Loucy (cell line): ENCODE measurements at regions not wholly inside any gene's neighbourhood (a gene's known extent, or its start where the extent isn't known, plus 50 kb on each side); places are given as distances from the start of the nearest gene placed in this dataset.

Source experiments
- H2AFZ ChIP-seq: fragments of 200-600 bp; sonication (generic); 2 replicates; pipeline ENCODE4 v1.6.0; 2016; ENCODE audit warnings: antibody characterized with exemption, mild to moderate bottlenecking, low read length, moderate library complexity
- H3F3A ChIP-seq: fragments of 200-600 bp; 2 replicates; pipeline ENCODE4 v1.6.0; 2016; ENCODE audit warnings: antibody characterized with exemption, low read depth, mild to moderate bottlenecking
- H3K27me3 ChIP-seq: fragments of 200-600 bp; sonication (generic); 2 replicates; pipeline ENCODE4 v1.6.1; 2014; ENCODE audit warnings: low read length, mild to moderate bottlenecking; ENCODE audit not compliant: insufficient read depth, poor library complexity, severe bottlenecking
- H3K36me3 ChIP-seq: fragments of 200-600 bp; sonication (generic); 2 replicates; pipeline ENCODE4 v1.6.1; 2016; ENCODE audit warnings: low read length; ENCODE audit not compliant: insufficient read depth
- H3K4me1 ChIP-seq: fragments of 200-600 bp; sonication (generic); 2 replicates; pipeline ENCODE4 v1.5.1; 2014; ENCODE audit warnings: low read length, mild to moderate bottlenecking; ENCODE audit not compliant: insufficient read depth, poor library complexity, severe bottlenecking
- H3K4me2 ChIP-seq: fragments of 200-600 bp; sonication (generic); 2 replicates; pipeline ENCODE4 v1.6.0; 2014; ENCODE audit warnings: antibody characterized with exemption, low read length, low read depth, mild to moderate bottlenecking; ENCODE audit not compliant: poor library complexity, severe bottlenecking
- H3K4me3 ChIP-seq: fragments of 200-600 bp; sonication (generic); 2 replicates; pipeline ENCODE4 v1.5.1; 2014; ENCODE audit warnings: low read length, mild to moderate bottlenecking, mixed read lengths; ENCODE audit not compliant: poor library complexity, severe bottlenecking
- H3K79me2 ChIP-seq: fragments of 200-600 bp; sonication (generic); 2 replicates; pipeline ENCODE4 v1.6.1; 2014; ENCODE audit warnings: low read length; ENCODE audit not compliant: insufficient read depth
- H3K9ac ChIP-seq: fragments of 200-600 bp; sonication (generic); 2 replicates; pipeline ENCODE4 v1.6.0; 2014; ENCODE audit warnings: mild to moderate bottlenecking, low read depth, low read length, moderate library complexity; ENCODE audit not compliant: poor library complexity, severe bottlenecking
- H3K9me2 ChIP-seq: fragments of 200-600 bp; sonication (generic); replicated peaks from 2 replicates; pipeline ENCODE4 v1.6.1; 2016; ENCODE audit warnings: low read depth, low read length, mixed read lengths
- H3K9me3 ChIP-seq: fragments of 200-600 bp; sonication (generic); 2 replicates; pipeline ENCODE4 v1.6.1; 2014; ENCODE audit warnings: mild to moderate bottlenecking, antibody characterized with exemption, low read length, low read depth; ENCODE audit not compliant: insufficient read depth
- H4K20me1 ChIP-seq: fragments of 200-600 bp; sonication (generic); 2 replicates; pipeline ENCODE4 v1.6.0; 2014; ENCODE audit warnings: antibody characterized with exemption, low read length, mild to moderate bottlenecking; ENCODE audit not compliant: insufficient read depth, poor library complexity, severe bottlenecking
- EZH2phosphoT487 ChIP-seq: fragments of 200-600 bp; IDR thresholded peaks from 2 replicates; pipeline ENCODE4 v1.6.1; 2018; ENCODE audit warnings: antibody characterized with exemption, mild to moderate bottlenecking, moderate library complexity, borderline replicate concordance
- TF ChIP-seq, protein P1 (sequence below): fragments of 200-600 bp; sonication (generic); conservative IDR thresholded peaks from 2 replicates; pipeline ENCODE4 v1.5.1; 2014; ENCODE audit warnings: mild to moderate bottlenecking, antibody characterized with exemption, low read length

DNA sequence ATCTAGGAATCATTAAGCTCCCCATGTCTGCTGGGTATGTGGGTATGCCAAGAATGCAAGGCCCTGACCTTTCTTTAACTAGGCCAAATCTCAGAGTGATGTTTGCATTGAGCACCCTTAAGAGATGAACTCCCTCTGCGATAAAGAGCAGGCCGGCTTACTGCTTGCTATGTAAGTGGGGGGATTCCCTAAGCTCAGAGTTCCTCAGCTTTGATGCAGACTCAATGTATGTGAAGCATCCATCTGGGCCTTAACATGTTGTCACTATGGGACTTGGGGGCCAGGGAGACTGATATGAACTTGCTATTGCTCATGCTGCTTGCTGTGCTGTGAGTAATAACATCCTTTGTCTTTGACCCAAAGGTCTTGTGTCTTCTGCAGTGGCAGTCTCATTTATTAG lies 149.7 kb downstream of the C12orf75 start:
- Histone ChIP-seq H3F3A (no peaks in the 10 kb centered on the region), H3K9ac (no peak overlapping the region), H3K9me2 (no peaks in the 10 kb centered on the region), H3K4me3 (no peak overlapping the region), H3K27me3 (no peaks in the 10 kb centered on the region), H3K4me2 (no peak overlapping the region), H3K9me3 (no peaks in the 10 kb centered on the region), H3K79me2 (no peaks in the 10 kb centered on the region), H4K20me1 (no peaks in the 10 kb centered on the region), H3K4me1 (no peaks in the 10 kb centered on the region), H2AFZ (no peak overlapping the region), H3K36me3 (no peaks in the 10 kb centered on the region)
- TF ChIP-seq EZH2phosphoT487: no peak
- TF ChIP-seq, protein P1, sequence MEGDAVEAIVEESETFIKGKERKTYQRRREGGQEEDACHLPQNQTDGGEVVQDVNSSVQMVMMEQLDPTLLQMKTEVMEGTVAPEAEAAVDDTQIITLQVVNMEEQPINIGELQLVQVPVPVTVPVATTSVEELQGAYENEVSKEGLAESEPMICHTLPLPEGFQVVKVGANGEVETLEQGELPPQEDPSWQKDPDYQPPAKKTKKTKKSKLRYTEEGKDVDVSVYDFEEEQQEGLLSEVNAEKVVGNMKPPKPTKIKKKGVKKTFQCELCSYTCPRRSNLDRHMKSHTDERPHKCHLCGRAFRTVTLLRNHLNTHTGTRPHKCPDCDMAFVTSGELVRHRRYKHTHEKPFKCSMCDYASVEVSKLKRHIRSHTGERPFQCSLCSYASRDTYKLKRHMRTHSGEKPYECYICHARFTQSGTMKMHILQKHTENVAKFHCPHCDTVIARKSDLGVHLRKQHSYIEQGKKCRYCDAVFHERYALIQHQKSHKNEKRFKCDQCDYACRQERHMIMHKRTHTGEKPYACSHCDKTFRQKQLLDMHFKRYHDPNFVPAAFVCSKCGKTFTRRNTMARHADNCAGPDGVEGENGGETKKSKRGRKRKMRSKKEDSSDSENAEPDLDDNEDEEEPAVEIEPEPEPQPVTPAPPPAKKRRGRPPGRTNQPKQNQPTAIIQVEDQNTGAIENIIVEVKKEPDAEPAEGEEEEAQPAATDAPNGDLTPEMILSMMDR: no peak

DNA sequence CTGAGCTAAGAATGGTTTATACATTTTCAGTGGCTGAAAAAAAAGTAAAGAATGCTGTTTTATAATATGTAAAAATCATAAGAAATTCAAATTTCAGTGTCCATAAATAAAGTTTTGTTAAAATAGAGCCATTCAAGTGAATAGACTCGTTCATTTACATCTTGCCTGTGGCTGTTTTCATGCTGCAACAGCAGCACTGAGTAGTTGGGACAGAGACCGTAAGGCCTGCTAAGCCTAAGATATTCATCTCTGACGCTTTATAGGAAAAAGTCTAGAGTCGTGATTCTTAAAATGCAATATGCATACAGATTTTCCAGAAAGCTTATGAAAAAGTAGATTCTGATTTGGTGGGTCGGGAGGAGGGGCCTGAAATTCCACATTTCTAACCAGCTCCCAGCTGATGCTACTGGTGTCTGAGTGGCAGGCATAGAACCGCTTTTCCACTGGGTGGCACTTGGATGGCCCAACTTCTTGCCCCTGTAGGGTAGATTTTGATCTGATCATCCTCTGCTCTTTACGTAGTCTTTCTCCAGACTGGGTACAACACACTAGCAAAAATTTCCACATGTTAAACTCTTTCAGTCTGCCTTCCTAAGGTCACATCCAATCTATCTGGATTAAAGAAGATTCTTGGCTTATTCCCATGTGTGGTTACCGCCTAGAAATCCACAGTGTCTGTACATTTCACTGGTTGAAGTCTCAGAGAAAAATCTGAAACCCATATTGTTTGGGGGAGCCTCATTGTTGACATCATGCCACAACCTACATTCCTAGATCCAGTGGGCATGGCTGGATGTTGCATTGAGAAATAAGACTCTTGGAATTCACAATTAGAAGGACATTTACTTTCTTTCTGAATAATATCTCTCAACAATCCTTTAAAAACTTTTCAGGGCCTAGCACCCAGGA lies 151.2 kb downstream of the C12orf75 start:
- no peaks in the 10 kb centered on the region for H3K4me1 ChIP-seq
- H3K4me2 ChIP-seq: no peak overlapping the region

DNA sequence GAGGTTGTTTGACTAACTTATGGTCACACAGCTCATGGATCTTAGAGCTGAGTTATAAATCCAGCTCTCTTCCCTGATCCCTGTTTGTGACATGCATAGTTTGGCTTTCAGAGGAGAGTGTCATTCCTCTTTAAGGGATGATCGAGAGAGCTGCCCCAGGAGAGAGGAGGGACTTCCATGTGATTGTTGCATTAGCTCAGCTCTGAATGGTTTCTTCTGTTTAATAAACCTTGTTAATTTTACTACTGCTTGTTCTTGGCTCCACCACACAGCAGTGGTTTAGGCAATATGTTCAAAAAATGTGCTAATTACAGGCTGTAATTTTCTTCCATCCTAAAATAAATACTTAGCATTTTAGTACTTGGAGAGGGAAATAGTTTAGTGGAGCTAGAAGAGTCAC lies 152.5 kb downstream of the C12orf75 start:
- no peaks in the 10 kb centered on the region for H3K4me1 ChIP-seq

More for the DNA sequence above, 151.2 kb downstream of the C12orf75 start:
- H2AFZ ChIP-seq: no peak overlapping the region
- no peaks in the 10 kb centered on the region for H4K20me1 ChIP-seq
- no peak overlapping the region for H3K4me3 ChIP-seq
- no peaks in the 10 kb centered on the region for H3F3A ChIP-seq
- H3K9ac ChIP-seq: no peak overlapping the region
- no peaks in the 10 kb centered on the region for H3K36me3 ChIP-seq
- no peaks in the 10 kb centered on the region for H3K79me2 ChIP-seq
- H3K9me2 ChIP-seq: no peaks in the 10 kb centered on the region
- no peaks in the 10 kb centered on the region for H3K9me3 ChIP-seq
- no peaks in the 10 kb centered on the region for H3K27me3 ChIP-seq
- TF ChIP-seq, protein P1: no peak
- TF ChIP-seq EZH2phosphoT487: no peak

More for the DNA sequence above, 152.5 kb downstream of the C12orf75 start:
- H4K20me1 ChIP-seq: no peaks in the 10 kb centered on the region
- no peaks in the 10 kb centered on the region for H3K9me2 ChIP-seq
- H2AFZ ChIP-seq: no peak overlapping the region
- no peaks in the 10 kb centered on the region for H3F3A ChIP-seq
- TF ChIP-seq EZH2phosphoT487: no peak
- TF ChIP-seq, protein P1: no peak
- H3K79me2 ChIP-seq: no peaks in the 10 kb centered on the region
- no peak overlapping the region for H3K4me3 ChIP-seq
- H3K4me2 ChIP-seq: no peak overlapping the region
- H3K9me3 ChIP-seq: no peaks in the 10 kb centered on the region
- no peaks in the 10 kb centered on the region for H3K36me3 ChIP-seq
- no peak overlapping the region for H3K9ac ChIP-seq
- H3K27me3 ChIP-seq: no peaks in the 10 kb centered on the region
